HCT116 (cell line): ENCODE measurements at regions not wholly inside any gene's neighbourhood (a gene's known extent, or its start where the extent isn't known, plus 50 kb on each side); places are given as distances from the start of the nearest gene placed in this dataset.

Experiments used
- ATAC-seq: fragments of 200-7000 bp; cut with Tn5 transposase; 2 replicates; pipeline ENCODE4 v1.9.1; 2020; ENCODE audit warnings: mild to moderate bottlenecking, moderate library complexity
- BruUV-seq: library from RNA; stranded (reverse); fragments of 400-500 nt; replicated peaks from 2 replicates; lab custom pipeline; 2021; lab: Mats Ljungman, UMichigan
- CTCF ChIA-PET: fragments of 300-600 bp; sonication (Branson Sonifier 250); formaldehyde crosslinking; loops from one replicate; lab custom pipeline; 2021; ENCODE audit warnings: antibody characterized with exemption; lab: Charles Lee
- POLR2A ChIA-PET: fragments of 300-600, 350-600 bp; sonication (Branson Sonifier 250); formaldehyde crosslinking; loops from one replicate; lab custom pipeline; 2021; ENCODE audit warnings: antibody characterized with exemption; lab: Charles Lee
- RAD21 ChIA-PET, 2 experiments: fragments of 300-600 bp; sonication (Branson Sonifier 250); formaldehyde crosslinking; loops; one replicate each; lab custom pipeline; 2023; ENCODE audit warnings: low total read pairs in 2 of 2; ENCODE audit not compliant: uncharacterized antibody in 2 of 2, unreplicated experiment in 2 of 2, low non-redundant PET in 1 of 2; lab: Charles Lee
- DNase-seq: peaks from one replicate; pipeline ENCODE4 v3.0.0-alpha.2; 2010; ENCODE audit warnings: low read depth, low spot score
- H2AFZ ChIP-seq: fragments of 200-600 bp; shearing (Covaris generic), sonication (generic); 2 replicates; pipeline ENCODE4 v1.6.1; 2017; ENCODE audit warnings: low read depth, mixed run types, mixed read lengths, antibody characterized with exemption, low read length; ENCODE audit not compliant: poor library complexity, severe bottlenecking
- H3K27ac ChIP-seq: 2 replicates; pipeline ENCODE4 v1.5.1; 2012; ENCODE audit warnings: low read depth, low read length
- H3K27me3 ChIP-seq: fragments of 200-600 bp; sonication (generic); 2 replicates; pipeline ENCODE4 v1.6.1; 2016; ENCODE audit warnings: mixed run types, low read length, mixed read lengths; ENCODE audit not compliant: insufficient read depth
- H3K36me3 ChIP-seq, 2 experiments: fragments of 200-500 bp in 1 of 2; fragments of 200-600 bp in 1 of 2; sonication (Bioruptor generic) in 1 of 2; sonication (generic) in 1 of 2; 2 replicates each; pipeline versions ENCODE4 v1.5.1 to v1.6.1; 2014 to 2016; ENCODE audit warnings: low read length in 2 of 2, inconsistent platforms in 1 of 2, mixed read lengths in 1 of 2, mixed run types in 1 of 2; ENCODE audit not compliant: insufficient read depth in 2 of 2, control insufficient read depth in 1 of 2
- H3K4me1 ChIP-seq, 2 experiments: fragments of 200-600 bp in 1 of 2; sonication (generic) in 1 of 2; 2 replicates each; pipeline versions ENCODE4 v1.5.1 to v1.6.1; 2012 to 2017; ENCODE audit warnings: low read length in 2 of 2, inconsistent platforms in 1 of 2, mild to moderate bottlenecking in 1 of 2, mixed read lengths in 1 of 2, mixed run types in 1 of 2, moderate library complexity in 1 of 2; ENCODE audit not compliant: insufficient read depth in 2 of 2, control insufficient read depth in 1 of 2
- H3K4me2 ChIP-seq: fragments of 200-600 bp; sonication (generic); 2 replicates; pipeline ENCODE4 v1.6.1; 2017; ENCODE audit warnings: mixed run types, low read length, mixed read lengths
- H3K4me3 ChIP-seq, 2 experiments: fragments of 200-600 bp in 1 of 2; sonication (generic) in 1 of 2; replicated peaks in 1 of 2; 2 replicates each; pipeline ENCODE4 v1.5.1; 2011 to 2016; ENCODE audit warnings: low read length in 2 of 2, control low read depth in 1 of 2, low read depth in 1 of 2, mild to moderate bottlenecking in 1 of 2, mixed read lengths in 1 of 2, mixed run types in 1 of 2
- H3K79me2 ChIP-seq: fragments of 200-600 bp; sonication (generic); 2 replicates; pipeline ENCODE4 v1.6.1; 2017; ENCODE audit warnings: mild to moderate bottlenecking, mixed run types, low read length, moderate library complexity, mixed read lengths; ENCODE audit not compliant: insufficient read depth
- H3K9ac ChIP-seq: fragments of 200-600 bp; sonication (generic); 2 replicates; pipeline ENCODE4 v1.6.1; 2016; ENCODE audit warnings: low read length, mixed read lengths
- H3K9me2 ChIP-seq: fragments of 200-600 bp; sonication (generic), shearing (Covaris generic); 2 replicates; pipeline ENCODE4 v1.6.1; 2017; ENCODE audit warnings: mixed run types, mild to moderate bottlenecking, moderate library complexity; ENCODE audit not compliant: insufficient read depth
- H3K9me3 ChIP-seq, 2 experiments: fragments of 200-500 bp in 1 of 2; fragments of 200-600 bp in 1 of 2; sonication (Bioruptor generic) in 1 of 2; sonication (generic) in 1 of 2; 2 replicates each; pipeline ENCODE4 v1.6.1; 2014 to 2017; ENCODE audit warnings: low read length in 2 of 2, mixed read lengths in 2 of 2, inconsistent platforms in 1 of 2, low read depth in 1 of 2, mild to moderate bottlenecking in 1 of 2, mixed run types in 1 of 2, moderate library complexity in 1 of 2; ENCODE audit not compliant: control insufficient read depth in 1 of 2, insufficient read depth in 1 of 2
- H4K20me1 ChIP-seq: fragments of 200-600 bp; sonication (generic), shearing (Covaris generic); 2 replicates; pipeline ENCODE4 v1.6.1; 2017; ENCODE audit warnings: mixed run types, mild to moderate bottlenecking, moderate library complexity; ENCODE audit not compliant: insufficient read depth
- ATF3 ChIP-seq: IDR thresholded peaks from 2 replicates; pipeline ENCODE4 v1.6.1; 2012
- CBX3 ChIP-seq: IDR thresholded peaks from 2 replicates; pipeline ENCODE4 v1.6.1; 2012; ENCODE audit warnings: low read depth
- EGR1 ChIP-seq: IDR thresholded peaks from 2 replicates; pipeline ENCODE4 v1.6.1; 2012; ENCODE audit warnings: low read depth
- ELF1 ChIP-seq: IDR thresholded peaks from 2 replicates; pipeline ENCODE4 v1.6.1; 2012; ENCODE audit warnings: low read depth, borderline replicate concordance
- EZH2 ChIP-seq: fragments of 200-600 bp; sonication (generic); IDR thresholded peaks from 2 replicates; pipeline ENCODE4 v1.6.1; 2017; ENCODE audit warnings: antibody characterized with exemption, mixed run types
- EZH2phosphoT487 ChIP-seq: fragments of 200-600 bp; IDR thresholded peaks from 2 replicates; pipeline ENCODE4 v1.6.1; 2018; ENCODE audit warnings: antibody characterized with exemption, borderline replicate concordance
- FOSL1 ChIP-seq: IDR thresholded peaks from 2 replicates; pipeline ENCODE4 v1.6.1; 2012; ENCODE audit warnings: low read depth
- JUND ChIP-seq: IDR thresholded peaks from 2 replicates; pipeline ENCODE4 v1.6.1; 2012
- MAX ChIP-seq: IDR thresholded peaks from 2 replicates; pipeline ENCODE4 v1.6.1; 2012
- SIN3A ChIP-seq: IDR thresholded peaks from 2 replicates; pipeline ENCODE4 v1.6.1; 2012; ENCODE audit warnings: low read depth
- SP1 ChIP-seq: IDR thresholded peaks from 2 replicates; pipeline ENCODE4 v1.6.1; 2012; ENCODE audit warnings: low read depth
- YY1 ChIP-seq: IDR thresholded peaks from 2 replicates; pipeline ENCODE4 v1.6.1; 2011; ENCODE audit warnings: low read length, low read depth, moderate library complexity, mild to moderate bottlenecking; ENCODE audit not compliant: insufficient replicate concordance; ENCODE audit errors: extremely low read depth
- ZFX ChIP-seq: fragments of 450-650 bp; IDR thresholded peaks from 2 replicates; pipeline ENCODE4 v1.6.1; 2017
- intact Hi-C: fragments of 100-400 bp; cut with micrococcal nuclease; formaldehyde crosslinking; loops from 2 replicates; pipeline ENCODE4 v1.10.0; 2022

GRCh38 chr13:68190818-68191217 is 960.7 kb upstream of the PCDH9 start:
- H3K9me2 ChIP-seq: no peaks in the 10 kb centered on the region
- H3K79me2 ChIP-seq: no peaks in the 10 kb centered on the region
- no peaks in the 10 kb centered on the region for H3K36me3 ChIP-seq
- no peaks in the 10 kb centered on the region for H3K27me3 ChIP-seq
- peaks cover 2 to 12% of the 10 kb centered on the region in 2 experiments; a peak in 2 of 4 replicates for H3K4me1 ChIP-seq
- ChIA-PET POLR2A (no interaction called here), CTCF (no interaction called here), RAD21 (no interaction called here)
- no peak overlapping the region for H3K9ac ChIP-seq
- DNase-seq (peak; percentile 56), ATAC-seq (peak; percentile 75)
- peak overlapping the region; percentile 39 for H3K4me2 ChIP-seq
- H3K9me3 ChIP-seq: no peaks in the 10 kb centered on the region
- intact Hi-C loops: no loop called here
- no peak overlapping the region for H2AFZ ChIP-seq
- no TSS peak for BruUV-seq
- no peaks in the 10 kb centered on the region for H4K20me1 ChIP-seq
- no peak overlapping the region for H3K27ac ChIP-seq
- TF ChIP-seq JUND (peak; percentile 43; the same call in 1 of the 2 replicates), FOSL1 (peak; percentile 47; the same call in 1 of the 2 replicates), ELF1 (no peak), SP1 (peak; percentile 22; the same call in 1 of the 2 replicates)
- no peak overlapping the region for H3K4me3 ChIP-seq

- Histone ChIP-seq H3K4me2 (no peak overlapping the region), H3K9ac (no peak overlapping the region)
- ATAC-seq: no peak
Observed at GRCh38 chr13:68185444-68186141, 955.5 kb upstream of the PCDH9 start.

More at GRCh38 chr13:68185444-68186141, 955.5 kb upstream of the PCDH9 start:
- intact Hi-C loops: no loop called here
- RAD21 ChIA-PET: no interaction called here
- POLR2A ChIA-PET: no interaction called here
- no peaks in the 10 kb centered on the region for H3K79me2 ChIP-seq
- CTCF ChIA-PET: no interaction called here
- H3K27me3 ChIP-seq: no peaks in the 10 kb centered on the region
- H3K27ac ChIP-seq: no peak overlapping the region
- H3K4me3 ChIP-seq: no peak overlapping the region
- H4K20me1 ChIP-seq: no peaks in the 10 kb centered on the region
- TF ChIP-seq YY1 (no peak), SP1 (no peak), EZH2phosphoT487 (no peak), CBX3 (no peak), MAX (no peak), SIN3A (no peak), EGR1 (no peak), ELF1 (no peak), ATF3 (no peak), ZFX (no peak), EZH2 (no peak), FOSL1 (no peak)
- TF ChIP-seq, all 23 proteins: peak for 0
- Histone ChIP-seq H3K9me2 (no peaks in the 10 kb centered on the region), H3K36me3 (no peaks in the 10 kb centered on the region), H2AFZ (no peak overlapping the region), H3K9me3 (no peaks in the 10 kb centered on the region; a peak in 1 of 4 replicates), H3K4me1 (peaks cover 1 to 2% of the 10 kb centered on the region in 2 experiments; a peak in 2 of 4 replicates)
- BruUV-seq: no TSS peak
- no peak for DNase-seq
